Activated CD8-positive, alpha-beta T cell treated with anti-CD3 and anti-CD28 coated beads, Interleukin-2, amount 10 ng/mL, durations not matched to agents 7 days and 5 days (primary cell): ENCODE measurements at regions not wholly inside any gene's neighbourhood (a gene's known extent, or its start where the extent isn't known, plus 50 kb on each side); places are given as distances from the start of the nearest gene placed in this dataset.

Source experiments
- ATAC-seq: fragments of 150-1000 bp; cut with Tn5 transposase; one replicate; pipeline ENCODE4 v1.10.0; 2021; ENCODE audit warnings: moderate library complexity
- CTCF ChIA-PET: fragments of 350-600 bp; sonication (Branson Sonifier 250); formaldehyde crosslinking; loops from one replicate; lab custom pipeline; 2021; ENCODE audit warnings: antibody characterized with exemption; lab: Charles Lee
- POLR2A ChIA-PET: fragments of 350-600 bp; sonication (Branson Sonifier 250); formaldehyde crosslinking; loops from one replicate; lab custom pipeline; 2021; ENCODE audit warnings: antibody characterized with exemption; lab: Charles Lee
- DNase-seq: peaks from one replicate; pipeline ENCODE4 v3.0.0-alpha.2; 2020
- H3K27ac Mint-ChIP-seq: one replicate; pipeline ENCODE4 v1.8.0; 2021; ENCODE audit warnings: mild to moderate bottlenecking, mixed read lengths
- H3K27me3 Mint-ChIP-seq: one replicate; pipeline ENCODE4 v1.8.0; 2021; ENCODE audit warnings: low read depth, mixed read lengths
- H3K36me3 Mint-ChIP-seq: one replicate; pipeline ENCODE4 v1.8.0; 2021; ENCODE audit warnings: low read depth, mixed read lengths
- H3K4me1 Mint-ChIP-seq: one replicate; pipeline ENCODE4 v1.8.0; 2021; ENCODE audit warnings: low read depth, mixed read lengths
- H3K4me3 Mint-ChIP-seq: one replicate; pipeline ENCODE4 v1.8.0; 2021; ENCODE audit warnings: mild to moderate bottlenecking, mixed read lengths
- H3K9me3 Mint-ChIP-seq: one replicate; pipeline ENCODE4 v1.8.0; 2022; ENCODE audit warnings: mixed read lengths; ENCODE audit not compliant: insufficient read depth

- no peak for ATAC-seq
- no peak overlapping the region for H3K27ac Mint-ChIP-seq
- CTCF ChIA-PET, result interaction anchor here (1.6 kb wide), 1 partner anchor 201 kb away, joined by 8 read pairs; the partner anchor contains the start of gene EPHB3
- peaks cover 7% of the 10 kb centered on the region for H3K27me3 Mint-ChIP-seq
- POLR2A ChIA-PET, result interaction anchor here (0.6 kb wide), 1 partner anchor 8 kb away, joined by 3 read pairs; no protein-coding TSS in a partner anchor
- no peak overlapping the region for H3K4me3 Mint-ChIP-seq
- peaks cover 8% of the 10 kb centered on the region for H3K4me1 Mint-ChIP-seq
- H3K9me3 Mint-ChIP-seq, result no peaks in the 10 kb centered on the region
- no peak for DNase-seq
- no peaks in the 10 kb centered on the region for H3K36me3 Mint-ChIP-seq
Observed at GRCh38 chr3:184761976-184762375, 50.0 kb upstream of the VPS8 start.
